Ovary (tissue), 7 donors: ENCODE measurements at regions not wholly inside any gene's neighbourhood (a gene's known extent, or its start where the extent isn't known, plus 50 kb on each side); places are given as distances from the start of the nearest gene placed in this dataset.
A peak's percentile ranks its signal among the peaks of the same experiment; 100 is the strongest.

Source experiments
- DNase-seq, 5 donors: peaks; one replicate each; pipeline ENCODE4 v3.0.0-alpha.2; 2019 to 2020
- H3K27ac ChIP-seq, 2 donors: fragments of 200-600 bp; one replicate each; pipeline versions ENCODE4 v1.5.1 to v1.8.0; 2019 to 2022
- H3K27me3 ChIP-seq: fragments of 200-600 bp; one replicate; pipeline ENCODE4 v1.8.0; 2022
- H3K36me3 ChIP-seq: fragments of 200-600 bp; sonication (generic); one replicate; pipeline ENCODE4 v1.5.1; 2019
- H3K4me1 ChIP-seq: one replicate; pipeline ENCODE4 v1.8.1; 2013; ENCODE audit warnings: mild to moderate bottlenecking, moderate library complexity; ENCODE audit not compliant: insufficient read depth
- H3K4me3 ChIP-seq: fragments of 200-600 bp; sonication (generic); one replicate; pipeline ENCODE4 v1.5.1; 2017
- H3K9me3 ChIP-seq, 2 donors: fragments of 200-600 bp in 1 of 2; sonication (generic) in 1 of 2; one replicate each; pipeline versions ENCODE4 v1.5.1 to v1.8.1; 2013 to 2019; ENCODE audit warnings: mild to moderate bottlenecking in 1 of 2, moderate library complexity in 1 of 2
- CTCF ChIP-seq, 3 donors: fragments of 450-650 bp in 2 of 3; fragments of 200-600 bp in 1 of 3; IDR thresholded peaks; one replicate each; pipeline versions ENCODE4 v1.5.1 to v1.8.0; 2016 to 2022; ENCODE audit warnings: antibody characterized with exemption in 3 of 3, mild to moderate bottlenecking in 1 of 3
- EP300 ChIP-seq: sonication (generic); formaldehyde crosslinking; IDR thresholded peaks from one replicate; pipeline ENCODE4 v1.6.1; 2017; ENCODE audit warnings: antibody characterized with exemption
- POLR2A ChIP-seq: fragments of 450-650 bp; IDR thresholded peaks from one replicate; pipeline ENCODE4 v1.6.1; 2017; ENCODE audit warnings: antibody characterized with exemption, mild to moderate bottlenecking, moderate library complexity
- WGBS, 3 donors: extraction: QIAGEN DNeasy Blood & Tissue Kit in 1 of 3; methylation state at CpG; one replicate each; pipeline versions ENCODE4 v1.1.5 to v1.1.7; 2013 to 2017; 5-methylcytosine and 5-hydroxymethylcytosine counted together
- intact Hi-C, 4 donors: fragments of 100-400 bp; cut with DNase I; formaldehyde crosslinking; loops; one replicate each; pipeline versions ENCODE4 v1.11.0 to v1.15.1; 2022 to 2023
- donor health status: DM: no; HTN: no; CAD: no; lungs with moderate emphysema.
- donor health status: DM: no; HTN: no; CAD: no.
- donor health status: Bipolar disorder and iron deficiency.
- donor health status: DM: no; HTN: no; CAD: no.
- donor health status: DM: yes; HTN: yes; CAD: no.

DNA sequence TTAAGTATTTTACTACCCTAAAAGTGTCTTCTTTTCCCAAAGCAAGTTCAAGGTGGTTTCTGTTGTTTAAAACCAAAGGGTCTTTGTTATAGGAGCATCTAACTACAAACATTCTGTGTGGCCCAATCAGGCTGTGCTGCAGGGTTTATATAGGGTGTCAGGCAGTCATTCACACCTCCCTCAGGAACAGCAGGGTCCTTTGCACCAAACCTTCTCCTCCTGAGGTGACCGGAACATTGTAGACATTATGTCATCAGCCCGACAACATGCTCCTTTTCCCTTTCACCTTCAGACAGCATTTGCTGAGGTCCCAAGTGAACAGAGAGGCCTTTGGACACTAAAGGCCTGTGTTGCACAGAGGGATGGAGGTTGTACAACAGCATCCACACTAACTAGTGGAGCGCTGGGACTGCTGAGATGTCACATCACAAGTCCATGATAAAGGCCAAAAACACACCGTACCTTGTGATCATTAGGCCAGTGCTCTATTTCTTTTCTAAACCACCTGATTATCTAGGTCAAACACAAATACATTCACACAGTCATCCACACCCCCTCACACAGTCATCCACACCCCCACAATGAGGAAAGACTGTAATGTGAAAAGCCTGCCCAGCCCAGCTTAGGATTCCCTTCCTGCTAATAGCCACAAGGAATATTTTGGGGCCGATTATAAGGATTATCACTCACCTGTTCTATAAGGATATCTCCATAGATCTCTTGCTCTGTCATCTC lies 123.8 kb upstream of the VLDLR start:
- no peaks in the 10 kb centered on the region for H3K9me3 ChIP-seq
- peaks cover 10% of the 10 kb centered on the region for H3K4me1 ChIP-seq
- TF ChIP-seq EP300 = no peak
- TF ChIP-seq CTCF (IDR thresholded peaks at IDR 0.05) = no peak
- TF ChIP-seq POLR2A = no peak
- intact Hi-C loops = loop anchor here in 1 of 4 donors (10.0 kb wide), 1 partner anchor 227 kb away; no protein-coding TSS in a partner anchor
- H3K4me3 ChIP-seq = no peak overlapping the region
- H3K27me3 ChIP-seq = no peaks in the 10 kb centered on the region
- no peaks in the 10 kb centered on the region for H3K36me3 ChIP-seq
- DNase-seq = no peak
- peak overlapping the region in 1 of 2 donors; percentile 40 for H3K27ac ChIP-seq
- 74 to 94% (median 83%) methylated on average over 5 of the region's 5 CpGs for WGBS, 3 donors

GRCh38 chr9:2502210-2502609 lies 119.4 kb upstream of the VLDLR start:
- no peak overlapping the region for H3K27ac ChIP-seq

DNA sequence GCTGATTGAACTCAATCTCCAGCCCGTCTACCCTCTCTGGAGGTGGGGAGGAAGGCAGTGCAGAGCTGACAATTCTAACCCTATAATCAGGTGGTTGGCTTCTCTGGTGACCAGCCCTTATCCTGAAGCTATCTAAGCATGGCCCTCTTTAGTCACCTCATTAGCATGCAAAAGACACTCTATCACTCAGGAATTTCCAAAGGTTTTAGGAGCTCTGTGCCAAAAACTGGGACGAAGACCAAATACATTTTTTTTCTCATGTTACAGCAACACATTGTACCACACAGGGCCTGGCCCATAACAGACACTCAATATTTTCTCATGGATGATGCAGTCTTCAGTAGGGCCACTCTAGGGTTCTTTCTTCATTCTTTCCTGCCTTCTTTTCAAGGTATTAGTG lies 118.8 kb upstream of the VLDLR start:
- no peak overlapping the region for H3K27ac ChIP-seq
- intact Hi-C loops = no loop called here
- TF ChIP-seq POLR2A = no peak
- no peak for TF ChIP-seq EP300
- no peak for TF ChIP-seq CTCF (IDR thresholded peaks at IDR 0.05)
- H3K4me1 ChIP-seq = no peaks in the 10 kb centered on the region
- H3K36me3 ChIP-seq = no peaks in the 10 kb centered on the region
- H3K9me3 ChIP-seq = no peaks in the 10 kb centered on the region
- H3K4me3 ChIP-seq = no peak overlapping the region
- WGBS, 3 donors = 89 to 92% (median 92%) methylated on average over 2 of the region's 2 CpGs
- no peaks in the 10 kb centered on the region for H3K27me3 ChIP-seq
- DNase-seq = no peak

More at GRCh38 chr9:2502210-2502609, 119.4 kb upstream of the VLDLR start:
- 97 to 98% (median 97%) methylated on average over 3 of the region's 3 CpGs for WGBS, 3 donors
- Histone ChIP-seq H3K4me1 (no peaks in the 10 kb centered on the region), H3K4me3 (no peak overlapping the region), H3K27me3 (no peaks in the 10 kb centered on the region), H3K36me3 (no peaks in the 10 kb centered on the region), H3K9me3 (no peaks in the 10 kb centered on the region)
- TF ChIP-seq CTCF (IDR thresholded peaks at IDR 0.05) (no peak), POLR2A (no peak), EP300 (no peak)
- DNase-seq = no peak
- intact Hi-C loops = no loop called here

DNA sequence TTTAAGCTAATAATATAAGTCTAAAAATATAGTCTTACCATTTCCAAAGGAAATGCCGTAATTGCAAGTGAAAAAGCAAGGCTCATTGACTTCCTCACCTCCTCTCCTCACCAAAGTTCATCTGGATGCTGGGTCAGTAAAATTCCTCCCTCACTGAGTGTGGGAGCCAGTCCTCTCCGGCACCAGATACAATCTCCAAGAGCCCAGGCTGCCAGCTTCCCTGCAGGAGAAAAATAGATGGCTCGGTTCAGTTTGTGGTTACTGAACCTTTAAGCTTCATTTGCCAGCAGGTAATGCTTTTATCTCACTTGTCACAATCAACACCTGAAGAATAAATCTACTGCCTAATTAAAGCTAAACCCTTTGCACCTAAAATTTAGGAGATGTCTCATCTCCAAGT lies 115.3 kb upstream of the VLDLR start:
- Histone ChIP-seq H3K27me3 (no peaks in the 10 kb centered on the region), H3K36me3 (no peaks in the 10 kb centered on the region), H3K9me3 (no peaks in the 10 kb centered on the region), H3K27ac (peak overlapping the region in 1 of 2 donors; percentile 21), H3K4me3 (no peak overlapping the region), H3K4me1 (no peaks in the 10 kb centered on the region)
- 45 to 58% (median 47%) methylated on average over 3 of the region's 3 CpGs for WGBS, 3 donors
- DNase-seq = no peak
- intact Hi-C loops = no loop called here
- TF ChIP-seq CTCF (IDR thresholded peaks at IDR 0.05) (no peak), EP300 (no peak), POLR2A (no peak)
